Common myeloid progenitor, CD34-positive (primary cell): ENCODE measurements at regions not wholly inside any gene's neighbourhood (a gene's known extent, or its start where the extent isn't known, plus 50 kb on each side); places are given as distances from the start of the nearest gene placed in this dataset.

ENCODE experiments used
- CTCF ChIA-PET: fragments of 350-600 bp; sonication (Branson Sonifier 250); formaldehyde crosslinking; loops from one replicate; lab custom pipeline; 2021; ENCODE audit warnings: antibody characterized with exemption; lab: Charles Lee
- POLR2A ChIA-PET: fragments of 350-600 bp; sonication (Branson Sonifier 250); formaldehyde crosslinking; loops from one replicate; lab custom pipeline; 2021; ENCODE audit warnings: antibody characterized with exemption; lab: Charles Lee
- DNase-seq, 3 donors: peaks; one replicate each; pipeline versions ENCODE4 v3.0.0 to v3.0.0-alpha.2; 2013
- H3K27ac ChIP-seq, 2 experiments: 1 replicate in 1 of 2; 2 replicates in 1 of 2; pipeline ENCODE4 v1.7.0; 2013; ENCODE audit warnings: inconsistent platforms in 2 of 2, low read length in 2 of 2, mild to moderate bottlenecking in 2 of 2, low read depth in 1 of 2, moderate library complexity in 1 of 2; ENCODE audit not compliant: severe bottlenecking in 2 of 2, insufficient read depth in 1 of 2, poor library complexity in 1 of 2
- H3K27me3 ChIP-seq, 5 experiments: replicated peaks in 2 of 5; 1 replicate in 3 of 5; 2 replicates in 2 of 5; pipeline versions ENCODE4 v1.6.1 to v1.7.0; 2013; ENCODE audit warnings: low read length in 4 of 5, mild to moderate bottlenecking in 2 of 5, moderate library complexity in 2 of 5, inconsistent platforms in 1 of 5; ENCODE audit not compliant: insufficient read depth in 5 of 5, control insufficient read depth in 4 of 5
- H3K36me3 ChIP-seq, 4 experiments: 1 replicate in 2 of 4; 2 replicates in 2 of 4; pipeline versions ENCODE4 v1.6.1 to v1.7.0; 2013; ENCODE audit warnings: low read length in 3 of 4, control low read depth in 1 of 4, mild to moderate bottlenecking in 1 of 4; ENCODE audit not compliant: control insufficient read depth in 4 of 4, insufficient read depth in 4 of 4
- H3K4me1 ChIP-seq, 4 experiments: 1 replicate in 3 of 4; 2 replicates in 1 of 4; pipeline versions ENCODE4 v1.6.1 to v1.7.1; 2013; ENCODE audit warnings: low read length in 3 of 4, mild to moderate bottlenecking in 3 of 4, control low read depth in 1 of 4, inconsistent platforms in 1 of 4, moderate library complexity in 1 of 4; ENCODE audit not compliant: control insufficient read depth in 4 of 4, insufficient read depth in 4 of 4; ENCODE audit errors: control extremely low read depth in 1 of 4
- H3K4me3 ChIP-seq, 7 experiments: 1 replicate in 4 of 7; 2 replicates in 3 of 7; pipeline versions ENCODE4 v1.5.1 to v1.7.0; 2013; ENCODE audit warnings: mild to moderate bottlenecking in 7 of 7, low read length in 6 of 7, moderate library complexity in 6 of 7, inconsistent platforms in 2 of 7, low read depth in 2 of 7, control low read depth in 1 of 7; ENCODE audit not compliant: insufficient read depth in 4 of 7, control insufficient read depth in 1 of 7; ENCODE audit errors: extremely low read depth in 1 of 7
- H3K9me3 ChIP-seq, 5 experiments: 1 replicate in 4 of 5; 2 replicates in 1 of 5; pipeline versions ENCODE4 v1.6.1 to v1.7.1; 2013; ENCODE audit warnings: low read length in 4 of 5, mild to moderate bottlenecking in 2 of 5, inconsistent platforms in 1 of 5, low read depth in 1 of 5, moderate library complexity in 1 of 5; ENCODE audit not compliant: control insufficient read depth in 4 of 5, insufficient read depth in 2 of 5; ENCODE audit errors: control extremely low read depth in 1 of 5
- WGBS: methylation state at CpG from one replicate; pipeline ENCODE4 v1.1.5; 2013; ENCODE audit not compliant: insufficient coverage; 5-methylcytosine and 5-hydroxymethylcytosine counted together

DNA sequence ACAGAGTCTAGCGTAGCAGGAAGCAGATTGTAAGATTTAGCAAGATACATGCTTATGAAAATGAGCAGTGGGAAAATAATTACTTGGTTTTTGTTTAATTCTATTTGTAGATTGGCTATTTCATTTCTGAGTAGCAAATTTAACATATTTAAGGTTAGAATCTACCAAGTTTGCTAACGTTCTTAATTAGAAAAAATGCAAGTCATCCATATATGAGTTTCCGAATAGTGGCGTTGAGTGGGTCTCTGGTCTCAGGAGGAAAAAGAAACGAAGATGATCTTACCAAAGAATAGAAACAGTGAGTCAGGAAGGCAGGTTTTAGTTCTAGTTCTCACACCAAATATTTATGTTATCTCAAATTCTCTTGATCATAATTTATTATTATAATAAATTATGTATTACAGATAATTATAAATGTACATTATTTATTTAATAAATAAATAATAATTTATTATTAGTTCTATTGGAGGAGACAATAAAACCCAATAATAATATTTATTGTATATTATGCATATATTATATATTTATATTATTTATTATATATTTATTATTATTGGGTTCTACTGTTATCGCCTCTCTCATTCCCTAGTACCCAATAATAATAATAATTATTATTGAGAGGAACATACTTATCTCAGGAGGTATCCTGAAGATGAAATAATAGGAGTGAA is 194.3 kb upstream of the PITRM1 start:
- no peaks in the 10 kb centered on the region for H3K4me1 ChIP-seq
- CTCF ChIA-PET = no interaction called here
- H3K9me3 ChIP-seq = peaks cover 0 to 9% (median 2%) of the 10 kb centered on the region in 5 experiments
- POLR2A ChIA-PET = interaction anchor here (0.7 kb wide), 1 partner anchor 36 kb away, joined by 3 read pairs; no protein-coding TSS in a partner anchor
- no peaks in the 10 kb centered on the region for H3K27me3 ChIP-seq
- WGBS = no CpG with 5 or more reads among the region's 6 CpGs
- DNase-seq = no peak
- no peak overlapping the region for H3K4me3 ChIP-seq
- H3K27ac ChIP-seq = no peak overlapping the region
- no peaks in the 10 kb centered on the region for H3K36me3 ChIP-seq

- WGBS = no CpG with 5 or more reads among the region's 1 CpG
- CTCF ChIA-PET = no interaction called here
- no peak overlapping the region for H3K27ac ChIP-seq
Measured at GRCh38 chr10:3366043-3366442, 193.5 kb upstream of the PITRM1 start.

GRCh38 chr10:3365630-3366029 is 193.0 kb upstream of the PITRM1 start:
- peaks cover 0 to 16% (median 0%) of the 10 kb centered on the region in 5 experiments for H3K9me3 ChIP-seq
- H3K4me1 ChIP-seq = no peaks in the 10 kb centered on the region
- H3K4me3 ChIP-seq = no peak overlapping the region
- ChIA-PET CTCF (no interaction called here), POLR2A (no interaction called here)
- WGBS = 100% methylated on average over 4 of the region's 7 CpGs
- H3K36me3 ChIP-seq = no peaks in the 10 kb centered on the region
- DNase-seq = no peak
- no peak overlapping the region for H3K27ac ChIP-seq
- H3K27me3 ChIP-seq = no peaks in the 10 kb centered on the region

More at GRCh38 chr10:3366043-3366442, 193.5 kb upstream of the PITRM1 start:
- Histone ChIP-seq H3K27me3 (no peaks in the 10 kb centered on the region), H3K4me3 (no peak overlapping the region), H3K36me3 (no peaks in the 10 kb centered on the region), H3K4me1 (no peaks in the 10 kb centered on the region), H3K9me3 (peaks cover 0 to 13% (median 0%) of the 10 kb centered on the region in 5 experiments)
- POLR2A ChIA-PET = interaction anchor here (0.7 kb wide), 1 partner anchor 35 kb away, joined by 3 read pairs; no protein-coding TSS in a partner anchor
- DNase-seq = no peak

GRCh38 chr10:3364768-3365480 is 192.3 kb upstream of the PITRM1 start:
- DNase-seq = no peak
- Histone ChIP-seq H3K4me1 (no peaks in the 10 kb centered on the region), H3K36me3 (no peaks in the 10 kb centered on the region), H3K9me3 (peaks cover 0 to 16% (median 0%) of the 10 kb centered on the region in 5 experiments), H3K27ac (no peak overlapping the region), H3K4me3 (no peak overlapping the region), H3K27me3 (no peaks in the 10 kb centered on the region)
- ChIA-PET POLR2A (no interaction called here), CTCF (no interaction called here)
- WGBS = 97% methylated on average over 11 of the region's 12 CpGs

- Histone ChIP-seq H3K36me3 (no peaks in the 10 kb centered on the region), H3K27ac (no peak overlapping the region), H3K9me3 (peaks cover 0 to 17% (median under 1%) of the 10 kb centered on the region in 5 experiments), H3K4me3 (no peak overlapping the region), H3K27me3 (no peaks in the 10 kb centered on the region), H3K4me1 (no peaks in the 10 kb centered on the region)
- ChIA-PET CTCF (interaction anchor here (0.5 kb wide), 1 partner anchor 31 kb away, joined by 3 read pairs; no protein-coding TSS in a partner anchor), POLR2A (no interaction called here)
- no peak for DNase-seq
- WGBS = 80% methylated on average over 1 of the region's 4 CpGs
Measured at GRCh38 chr10:3363311-3364045, 190.9 kb upstream of the PITRM1 start.

DNA sequence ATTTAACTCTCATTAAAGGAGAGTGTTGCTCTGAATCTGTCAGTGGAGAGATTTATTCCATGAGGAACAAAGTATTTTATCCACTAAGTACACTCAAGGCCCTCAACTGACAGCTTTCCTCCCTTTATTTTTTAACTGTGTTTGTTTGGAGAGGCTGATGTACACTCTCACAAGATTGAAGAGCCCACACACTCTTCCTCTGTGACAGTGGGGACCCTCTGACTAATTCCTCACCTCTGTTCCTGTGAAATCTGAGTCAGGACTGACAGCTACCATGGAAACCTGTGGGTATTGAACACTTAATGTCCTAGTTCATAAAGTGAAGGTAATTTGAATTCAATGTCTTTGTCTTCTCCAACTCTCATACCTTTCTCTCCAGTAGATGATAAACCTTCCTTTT is 189.8 kb upstream of the PITRM1 start:
- Histone ChIP-seq H3K9me3 (peaks cover 0 to 22% (median 5%) of the 10 kb centered on the region in 5 experiments), H3K36me3 (no peaks in the 10 kb centered on the region), H3K27me3 (no peaks in the 10 kb centered on the region), H3K27ac (no peak overlapping the region), H3K4me3 (no peak overlapping the region), H3K4me1 (no peaks in the 10 kb centered on the region)
- no peak for DNase-seq
- CTCF ChIA-PET = no interaction called here
- POLR2A ChIA-PET = no interaction called here
